ENCODE measurements at regions not wholly inside any gene's neighbourhood (a gene's known extent, or its start where the extent isn't known, plus 50 kb on each side); places are given as distances from the start of the nearest gene placed in this dataset.
"Not testable (repeated sequence)": the region's sequence is repeated elsewhere in the genome, so short reads cannot be mapped to it uniquely, and the experiment has no call there.

DNA sequence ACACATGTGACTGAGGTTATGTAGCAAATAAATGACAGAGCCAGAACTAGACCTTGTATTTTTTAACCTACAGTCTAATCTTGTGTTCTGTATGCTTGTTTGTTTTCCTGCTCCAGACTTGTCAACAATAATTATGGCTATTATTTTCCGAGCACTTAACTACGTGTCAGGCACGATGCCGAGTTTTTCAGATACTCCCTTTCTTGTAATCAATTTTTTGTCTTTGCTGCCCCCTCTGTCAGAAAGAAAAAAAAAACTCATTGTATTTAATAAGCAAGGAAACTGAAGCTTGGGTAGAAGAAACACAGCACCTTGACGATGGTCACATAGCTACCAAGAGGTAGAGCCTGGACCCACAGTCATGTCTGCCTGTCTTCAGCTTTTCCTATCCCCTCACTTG lies 95.7 kb upstream of the TRIM77 start:
- peak; percentile 56 for DNase-seq (ENCODE audit: low spot score)

DNA sequence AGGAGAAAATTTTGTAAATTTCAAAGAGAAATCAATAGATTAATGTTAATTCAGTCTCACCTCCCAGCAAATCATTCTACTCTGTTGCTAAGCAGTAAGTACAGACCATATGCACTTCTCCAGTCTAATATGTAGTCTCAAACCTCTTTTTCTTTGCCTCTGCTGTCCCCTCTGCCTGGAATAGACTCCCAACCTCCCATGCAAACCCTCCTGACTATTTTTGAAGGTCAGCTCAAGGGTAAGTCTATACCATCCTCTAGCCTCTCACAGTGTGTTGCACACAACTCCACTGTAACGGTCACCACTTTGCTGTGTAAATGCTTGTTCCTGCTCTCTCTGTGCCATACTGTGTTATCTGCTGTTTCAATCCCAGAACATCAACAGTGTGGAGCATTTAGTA lies 94.5 kb upstream of the TRIM77 start:
- peak; percentile 37 for DNase-seq (ENCODE audit: low spot score)

DNA sequence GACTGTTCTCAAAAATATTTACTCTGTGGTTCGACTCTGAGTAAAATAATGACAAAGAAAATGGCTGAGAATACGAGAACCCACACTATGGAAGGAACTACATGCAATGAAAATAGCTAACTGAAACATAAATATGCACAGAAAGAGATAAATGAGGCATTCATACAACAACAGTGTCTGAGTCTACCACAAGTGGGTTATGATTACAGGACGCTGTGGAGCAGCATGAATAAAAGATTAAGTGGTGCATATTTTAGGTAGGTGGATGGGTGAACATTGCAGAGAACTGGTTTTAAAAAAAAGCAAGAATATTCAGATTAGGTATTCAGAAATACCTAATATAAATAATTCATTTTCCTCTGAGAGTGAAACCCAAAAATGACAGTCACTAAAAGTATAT lies 93.9 kb upstream of the TRIM77 start:
- not testable (repeated sequence) for DNase-seq (ENCODE audit: low spot score)

DNA sequence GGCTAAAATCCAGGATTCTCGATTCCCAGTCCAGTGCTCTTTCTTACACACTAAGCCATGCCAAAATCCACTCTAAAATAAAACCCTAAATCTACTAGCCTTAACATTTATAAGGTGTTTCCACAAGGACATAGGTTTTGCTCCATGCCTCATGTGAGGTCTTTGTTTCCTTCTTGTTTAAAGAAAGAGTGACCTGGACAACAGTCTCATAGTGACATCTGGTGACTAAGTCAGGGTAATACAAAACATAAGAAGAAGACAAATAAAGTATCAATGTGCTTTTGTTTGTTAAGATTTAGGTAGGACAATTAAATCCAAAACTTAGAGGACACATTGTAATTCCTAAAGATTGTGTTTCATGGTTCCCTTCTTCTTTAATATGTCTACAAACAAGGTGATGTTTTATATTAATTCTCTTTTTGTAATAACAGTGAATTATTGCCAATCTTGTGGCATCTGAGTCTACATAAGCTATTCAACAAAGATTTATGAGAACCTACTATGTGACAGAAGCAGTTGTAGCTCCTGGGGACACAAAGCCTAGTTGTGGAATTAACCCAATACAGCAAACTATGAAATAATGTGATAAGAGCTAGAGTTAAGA lies 93.0 kb upstream of the TRIM77 start:
- DNase-seq (ENCODE audit: low spot score) = peak; percentile 63

DNA sequence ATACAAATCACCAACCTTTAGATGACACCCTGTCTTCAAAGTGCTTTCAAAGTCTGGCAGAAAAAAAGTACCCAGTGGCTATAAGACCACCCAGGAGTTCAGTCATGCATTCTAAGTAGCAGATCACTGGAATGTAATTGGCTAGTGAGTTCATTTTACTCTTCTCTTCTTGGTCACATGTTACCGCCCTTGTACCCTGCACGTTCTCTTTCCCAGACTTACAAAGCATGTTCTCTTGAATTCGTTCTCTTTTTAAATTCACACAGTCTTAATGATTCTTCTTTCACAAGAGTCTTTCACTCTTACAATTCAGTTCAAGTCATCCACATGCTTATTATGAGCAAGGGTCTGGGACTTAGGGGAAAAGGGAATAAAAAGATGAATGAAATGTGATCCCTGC lies 89.4 kb upstream of the TRIM77 start:
- DNase-seq (ENCODE audit: low spot score) = not testable (repeated sequence)

DNA sequence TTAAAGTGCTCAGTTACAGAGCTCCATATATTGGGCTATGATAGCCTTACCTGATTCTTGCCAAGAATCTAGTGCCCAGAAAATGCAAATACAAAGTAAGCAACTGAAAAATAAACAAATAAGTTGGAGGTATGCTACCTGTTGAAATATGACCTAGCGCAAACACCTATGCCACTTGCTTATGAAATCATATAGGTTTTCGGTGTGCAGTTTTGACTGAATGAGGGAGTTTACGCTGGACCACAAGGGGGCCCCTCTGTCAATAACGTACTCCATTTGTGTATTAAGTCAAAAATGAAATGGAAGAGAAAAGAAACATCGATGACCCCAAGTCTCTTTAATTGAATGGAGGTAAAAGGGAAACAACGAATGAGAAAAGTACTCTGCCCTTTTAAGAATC lies 84.9 kb upstream of the TRIM77 start:
- peak; percentile 52 for DNase-seq (ENCODE audit: low spot score)

DNA sequence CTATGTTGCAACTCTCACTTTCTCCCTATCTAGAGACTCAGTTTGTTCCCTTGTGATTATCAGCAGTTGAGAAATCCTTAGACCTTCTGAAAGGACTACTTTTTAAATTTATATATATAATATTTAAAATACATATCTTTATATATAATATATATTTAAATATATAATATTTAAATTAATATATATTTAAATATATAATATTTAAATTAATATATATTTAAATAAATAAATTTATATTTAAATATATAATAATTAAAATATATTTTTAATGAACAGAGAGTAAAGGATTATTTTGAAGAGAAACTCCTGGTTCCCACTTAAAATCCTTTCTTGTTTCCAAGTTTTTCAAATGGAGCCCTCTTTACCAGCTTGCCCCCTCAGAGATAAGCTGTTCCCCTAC lies 83.7 kb upstream of the TRIM77 start:
- DNase-seq (ENCODE audit: low spot score) = no peak

DNA sequence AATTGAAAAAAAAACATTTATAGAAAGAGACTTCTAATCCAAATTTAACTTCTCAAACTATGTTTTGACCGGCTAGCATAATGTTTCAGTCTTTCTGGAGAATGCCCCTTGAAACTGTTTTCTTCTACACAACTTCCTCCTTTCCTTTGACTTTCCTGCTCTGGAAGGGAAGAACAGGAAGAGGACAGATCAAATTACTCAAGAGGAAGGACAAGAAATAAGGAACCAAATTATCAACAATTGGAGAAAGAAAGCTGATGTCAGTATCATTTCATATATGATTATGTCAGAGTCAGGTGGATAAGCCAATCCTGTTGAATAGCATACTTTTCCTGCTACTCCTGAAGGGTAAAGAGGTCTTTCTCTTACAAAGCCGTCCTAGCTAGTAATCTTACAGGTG lies 83.2 kb upstream of the TRIM77 start:
- DNase-seq (ENCODE audit: low spot score) = not testable (repeated sequence)

DNA sequence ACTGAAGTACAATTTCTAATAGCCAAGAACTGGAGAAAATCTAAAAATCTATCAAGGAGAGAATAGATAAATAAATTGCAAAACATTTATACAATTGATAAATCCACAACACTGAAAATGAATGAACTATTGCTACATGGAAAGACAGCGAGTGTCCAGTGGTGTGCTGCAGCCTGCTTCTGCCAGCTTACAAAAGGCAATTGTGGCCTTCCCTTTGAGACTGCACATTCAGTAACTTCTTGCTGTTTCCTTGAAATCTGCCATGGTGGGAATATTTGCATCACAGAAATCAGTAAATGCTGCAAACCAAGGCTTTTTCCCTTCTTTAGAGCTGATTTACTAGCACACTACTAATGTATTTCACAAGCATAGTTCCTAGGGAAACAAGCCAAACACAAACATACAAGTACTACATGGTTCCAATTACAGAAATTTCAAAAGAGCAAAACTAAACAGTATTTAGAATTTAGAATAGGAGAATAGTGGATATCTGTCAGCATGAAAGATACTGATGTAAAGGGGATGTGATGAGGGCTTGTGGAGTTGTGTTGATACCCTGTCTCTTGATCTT lies 76.9 kb upstream of the TRIM77 start:
- no peak for DNase-seq (ENCODE audit: low spot score)

DNA sequence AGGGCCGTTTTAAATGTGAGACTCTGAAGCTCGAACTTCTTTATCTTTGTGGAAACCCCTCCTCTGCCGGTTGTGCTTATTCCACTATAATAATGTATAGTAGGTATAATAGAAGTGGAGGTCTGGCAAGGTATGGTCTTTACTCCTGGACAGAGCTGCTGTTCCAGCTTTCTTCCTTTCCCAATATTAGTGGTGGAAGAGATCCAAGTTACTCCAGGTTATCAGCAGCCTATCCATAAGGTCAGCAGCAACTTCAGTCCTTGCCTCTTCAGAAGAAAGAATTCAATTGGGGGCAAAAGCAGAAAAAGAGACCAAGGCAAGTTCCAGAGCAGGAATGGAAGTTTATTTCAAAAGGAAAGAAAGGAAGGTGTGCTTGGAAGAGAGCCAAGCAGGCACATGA lies 69.3 kb upstream of the TRIM77 start:
- DNase-seq (ENCODE audit: low spot score) = not testable (repeated sequence)

DNA sequence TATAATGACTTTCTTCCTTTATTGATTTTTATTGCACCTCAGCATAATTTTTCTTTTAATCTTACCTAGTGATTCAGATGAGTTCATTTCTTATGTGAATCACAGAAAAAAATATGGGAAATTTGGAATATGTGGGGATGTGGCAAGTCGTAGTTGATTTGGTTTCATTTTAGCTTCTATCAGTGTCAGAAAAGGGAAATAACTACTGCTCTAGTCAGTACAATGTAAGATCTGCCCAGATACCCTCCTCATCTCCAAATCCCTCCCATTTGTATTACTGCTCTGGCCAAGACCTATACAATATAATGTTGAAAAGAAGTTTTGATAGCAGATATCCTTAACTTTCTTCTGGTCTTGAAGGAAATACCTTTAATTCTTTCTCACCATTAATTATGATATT lies 61.9 kb upstream of the TRIM77 start:
- not testable (repeated sequence) for DNase-seq (ENCODE audit: low spot score)

DNA sequence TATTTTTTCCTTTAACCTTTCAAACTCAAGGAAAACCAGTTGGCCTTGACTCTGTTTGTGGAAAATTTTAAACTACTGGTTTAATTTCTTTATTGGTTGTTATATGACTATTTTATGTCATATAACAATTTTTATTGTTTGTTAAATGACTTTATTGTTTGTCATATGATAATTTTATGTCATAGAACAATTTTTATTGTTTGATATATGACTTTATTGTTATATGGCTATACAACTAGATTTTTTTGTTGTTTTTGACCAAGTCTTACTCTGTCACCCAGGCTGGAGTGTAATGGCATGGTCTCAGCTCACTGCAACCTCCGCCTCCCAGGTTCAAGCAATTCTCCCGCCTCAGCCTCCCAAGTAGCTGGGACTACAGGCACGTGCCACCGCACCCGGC lies 61.1 kb upstream of the TRIM77 start:
- not testable (repeated sequence) for DNase-seq (ENCODE audit: low spot score)

DNA sequence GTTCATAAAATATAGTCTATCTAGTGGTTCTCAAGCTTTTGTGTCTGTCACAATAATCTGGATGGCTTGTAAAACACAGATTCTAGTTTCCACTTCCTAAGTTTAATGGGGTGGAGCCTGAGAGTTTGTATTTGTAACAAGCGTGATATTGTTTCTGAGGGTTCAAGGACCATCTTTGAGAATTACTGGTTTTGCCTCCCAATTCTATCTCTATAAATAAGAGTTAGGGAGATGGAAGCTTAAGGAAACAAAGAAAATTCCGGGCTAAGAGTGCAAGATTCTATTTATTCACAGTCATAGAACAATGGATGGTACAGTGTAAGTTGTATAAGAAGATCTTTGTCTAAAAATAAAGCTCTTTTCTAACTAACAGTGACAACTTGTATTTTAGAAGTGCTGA lies 55.4 kb upstream of the TRIM77 start:
- DNase-seq (ENCODE audit: low spot score) = not testable (repeated sequence)

DNA sequence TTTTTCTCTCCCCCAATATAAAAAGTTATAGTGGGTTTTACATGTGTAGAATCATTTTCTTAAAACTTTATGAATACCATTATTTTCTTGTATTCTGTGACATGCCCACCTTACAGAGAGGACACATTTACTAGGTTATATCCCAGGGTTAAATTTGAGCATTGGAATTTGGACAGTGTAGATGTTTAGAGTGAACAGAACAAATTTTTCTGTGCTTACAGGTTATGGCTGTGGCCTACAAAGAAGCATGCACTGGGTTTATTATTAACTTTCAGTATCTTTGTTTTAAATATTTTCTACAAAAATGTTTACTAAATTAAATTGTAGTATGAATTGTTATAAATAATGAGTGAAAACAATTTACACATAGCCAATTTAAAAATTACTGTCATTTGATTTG lies 51.3 kb upstream of the TRIM77 start:
- DNase-seq (ENCODE audit: low spot score) = not testable (repeated sequence)

DNA sequence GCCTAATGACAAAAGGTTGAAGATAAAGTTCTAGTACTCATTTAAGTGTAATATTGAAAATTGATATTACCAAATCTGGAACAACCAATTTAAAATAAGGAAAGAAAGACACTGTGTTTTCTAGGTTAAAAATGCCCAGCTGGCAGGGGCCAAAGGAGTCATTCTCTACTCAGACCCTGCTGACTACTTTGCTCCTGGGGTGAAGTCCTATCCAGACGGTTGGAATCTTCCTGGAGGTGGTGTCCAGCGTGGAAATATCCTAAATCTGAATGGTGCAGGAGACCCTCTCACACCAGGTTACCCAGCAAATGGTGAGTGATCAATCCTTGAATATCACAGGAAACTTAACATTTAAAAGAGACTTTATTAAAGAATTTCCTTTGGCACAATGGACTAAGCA lies 50.7 kb upstream of the TRIM77 start:
- not testable (repeated sequence) for DNase-seq (ENCODE audit: low spot score)

DNA sequence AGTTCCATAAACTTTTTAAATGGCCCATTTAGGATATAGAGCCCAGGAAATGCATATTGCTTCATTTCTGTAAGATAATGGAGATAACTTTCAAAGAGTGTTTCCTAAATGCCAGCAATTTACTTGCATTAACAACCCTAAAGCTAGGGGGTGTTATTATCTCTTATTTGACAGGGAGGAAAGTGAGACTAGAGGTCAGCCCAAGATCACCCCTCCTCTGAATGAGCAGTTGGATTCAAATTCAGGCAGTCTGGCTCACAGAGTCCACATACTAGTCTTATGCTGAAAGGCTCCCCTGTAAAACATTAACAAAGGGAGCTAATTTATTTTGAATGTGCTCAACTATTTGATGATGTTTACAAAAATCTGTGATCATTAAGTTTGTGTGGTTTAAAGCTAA lies 49.9 kb upstream of the TRIM77 start:
- no peak for DNase-seq (ENCODE audit: low spot score)
